Motor neuron (in vitro differentiated cells): ENCODE measurements at regions not wholly inside any gene's neighbourhood (a gene's known extent, or its start where the extent isn't known, plus 50 kb on each side); places are given as distances from the start of the nearest gene placed in this dataset.

ENCODE experiments used
- ATAC-seq, 8 experiments: fragments of 200-7000 bp; cut with Tn5 transposase; replicated peaks in 6 of 8; 2 replicates each; pipeline ENCODE4 v1.8.0; 2021; ENCODE audit warnings: mild to moderate bottlenecking in 8 of 8, moderate library complexity in 8 of 8
- H3K27ac ChIP-seq, 2 donors: fragments of 250-450 bp; sonication (Bioruptor Pico); 2 replicates each; pipeline ENCODE4 v1.9.0; 2021; ENCODE audit warnings: antibody characterized with exemption in 2 of 2, mild to moderate bottlenecking in 2 of 2, moderate library complexity in 1 of 2
- H3K4me1 ChIP-seq, 2 donors: fragments of 250-450 bp; sonication (Bioruptor Pico); replicated peaks in 1 of 2; 2 replicates each; pipeline ENCODE4 v1.6.1; 2021; ENCODE audit warnings: antibody characterized with exemption in 2 of 2, mild to moderate bottlenecking in 2 of 2, moderate library complexity in 1 of 2
- H3K4me3 ChIP-seq, 5 donors: fragments of 250-450 bp; sonication (Bioruptor Pico); 2 replicates each; pipeline ENCODE4 v1.9.0; 2021; ENCODE audit warnings: antibody characterized with exemption in 5 of 5, mild to moderate bottlenecking in 5 of 5, moderate library complexity in 4 of 5
- WGBS, 10 experiments: fragments of 450-650 bp; shearing (Covaris generic); methylation state at CpG; one replicate each; pipeline ENCODE4 v1.0.0; 2022; 5-methylcytosine and 5-hydroxymethylcytosine counted together
- in situ Hi-C, 9 experiments: fragments of 400-800 bp; cut with MboI; loops; one replicate each; pipeline ENCODE4 v1.15.0; 2021; ENCODE audit warnings: low sequenced_read_pairs in 9 of 9, low pct_unique_long_range_greater_than_20kb in 2 of 9; ENCODE audit not compliant: unreplicated experiment in 9 of 9

GRCh38 chr18:56414357-56414756 is 224.0 kb downstream of the TXNL1 start:
- ATAC-seq: peak in 3 of 8 experiments; percentile 21 to 64 (median 24)
- Histone ChIP-seq H3K4me1 (peaks cover 0 to 3% of the 10 kb centered on the region in 2 donors), H3K27ac (no peak overlapping the region), H3K4me3 (no peak overlapping the region)
- 80 to 90% (median 90%) methylated on average over 1 to 2 of the region's 2 CpGs; no CpG with 5 or more reads in 7 of the 10 experiments for WGBS, 10 experiments
- in situ Hi-C loops: no loop called here

DNA sequence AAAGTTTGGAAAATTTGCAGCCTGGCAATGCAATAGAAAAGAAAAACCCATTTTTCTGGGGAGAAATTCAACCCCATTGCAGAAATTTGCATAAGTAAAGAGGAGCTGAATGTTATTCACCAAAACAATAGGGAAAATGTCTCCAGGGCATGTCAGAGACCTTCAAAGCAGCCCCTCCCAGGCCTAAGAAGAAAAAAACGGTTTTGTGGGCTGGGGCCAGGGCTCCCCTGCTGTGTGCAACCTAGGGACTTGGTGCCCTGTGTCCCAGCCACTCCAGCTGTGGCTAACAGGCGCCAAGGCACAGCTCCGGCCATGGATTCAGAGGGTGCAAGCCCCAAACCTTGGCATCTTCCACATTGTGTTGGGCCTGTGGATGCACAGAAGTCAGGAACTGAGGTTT is 224.5 kb downstream of the TXNL1 start:
- H3K27ac ChIP-seq: no peak overlapping the region
- H3K4me3 ChIP-seq: no peak overlapping the region
- ATAC-seq: peak in 4 of 8 experiments; percentile 49 to 74 (median 62)
- in situ Hi-C loops: no loop called here
- WGBS, 10 experiments: 10 to 55% (median 17%) methylated on average over 1 to 3 of the region's 3 CpGs; no CpG with 5 or more reads in 7 of the 10 experiments
- peaks cover 0 to 3% of the 10 kb centered on the region in 2 donors for H3K4me1 ChIP-seq

DNA sequence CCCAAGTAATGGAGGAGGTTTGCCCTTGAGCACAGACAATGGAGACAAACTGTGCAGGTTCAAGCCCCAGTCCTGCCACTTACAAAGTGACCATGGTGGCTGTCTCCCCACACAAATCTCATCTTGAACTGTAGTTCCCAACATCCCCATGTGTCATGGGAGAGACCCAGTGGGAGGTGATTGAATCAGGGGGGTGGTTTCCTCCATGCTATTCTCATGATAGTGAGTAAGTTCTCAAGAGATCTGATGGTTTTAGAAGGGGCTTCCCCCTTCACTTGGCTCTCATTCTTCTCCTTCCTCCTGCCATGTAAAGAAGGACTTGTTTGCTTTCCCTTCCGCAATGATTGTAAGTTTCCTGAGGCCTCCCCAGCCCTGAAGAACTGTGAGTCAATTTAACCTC is 225.4 kb downstream of the TXNL1 start:
- H3K4me3 ChIP-seq: no peak overlapping the region
- H3K4me1 ChIP-seq: peaks cover 2 to 5% of the 10 kb centered on the region in 2 donors
- no peak for ATAC-seq
- whole genome bisulfite sequencing, 10 experiments: 88 to 100% (median 100%) methylated on average over 1 of the region's 1 CpG; no CpG with 5 or more reads in 5 of the 10 experiments
- in situ Hi-C loops: no loop called here
- no peak overlapping the region for H3K27ac ChIP-seq

DNA sequence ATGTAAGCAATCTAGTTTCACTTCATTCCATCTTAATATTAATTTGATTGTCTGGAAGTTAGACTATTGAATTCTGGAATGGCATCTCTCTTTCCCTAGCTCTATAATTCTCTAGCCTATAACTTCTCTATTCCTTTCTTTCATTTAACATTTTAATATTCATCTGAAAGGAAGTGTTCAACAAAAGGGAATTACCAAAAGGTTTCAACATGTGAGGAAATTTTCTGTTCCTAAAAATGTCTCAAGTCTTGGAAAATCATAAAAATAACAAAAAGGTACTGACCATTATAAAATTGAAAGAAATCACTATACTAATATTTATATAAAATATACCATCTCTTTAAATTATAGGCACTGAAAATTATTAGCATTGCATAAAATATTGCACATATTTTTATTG is 228.7 kb downstream of the TXNL1 start:
- H3K4me1 ChIP-seq: peaks cover 8 to 11% of the 10 kb centered on the region in 2 donors
- ATAC-seq: no peak
- no peak overlapping the region for H3K27ac ChIP-seq
- no peak overlapping the region for H3K4me3 ChIP-seq
- in situ Hi-C loops: no loop called here

DNA sequence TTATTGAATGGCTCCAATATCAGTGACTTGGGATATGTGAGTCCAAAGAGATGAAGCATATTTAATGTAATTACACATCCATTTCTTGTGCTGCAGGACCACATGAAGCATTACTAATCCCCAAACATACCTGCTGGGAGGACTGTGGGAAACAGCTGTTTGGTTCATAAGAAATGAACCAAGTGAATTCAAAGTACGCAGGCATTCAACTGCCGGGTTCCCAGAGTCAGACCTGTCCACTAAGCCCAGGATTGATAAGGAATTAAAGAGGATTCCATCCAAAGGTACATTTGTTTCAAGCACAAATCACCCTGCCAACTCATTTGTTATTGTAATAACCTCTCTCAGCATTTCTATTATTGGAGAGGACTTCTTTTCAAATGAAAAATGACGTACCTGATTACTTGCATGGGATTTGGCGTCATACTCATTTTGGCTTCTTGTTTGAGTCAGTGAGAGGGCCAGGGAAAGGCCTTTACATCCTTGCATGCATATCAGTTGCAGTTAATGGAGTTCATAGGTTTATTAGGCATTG is 230.7 kb downstream of the TXNL1 start:
- peak in 5 of 8 experiments; percentile 19 to 75 (median 59) for ATAC-seq
- Histone ChIP-seq H3K4me3 (no peak overlapping the region), H3K4me1 (peaks cover 8 to 9% of the 10 kb centered on the region in 2 donors), H3K27ac (no peak overlapping the region)
- 3 to 93% (median 37%) methylated on average over 1 to 4 of the region's 4 CpGs; no CpG with 5 or more reads in 1 of the 10 experiments for WGBS, 10 experiments
- in situ Hi-C loops: no loop called here

DNA sequence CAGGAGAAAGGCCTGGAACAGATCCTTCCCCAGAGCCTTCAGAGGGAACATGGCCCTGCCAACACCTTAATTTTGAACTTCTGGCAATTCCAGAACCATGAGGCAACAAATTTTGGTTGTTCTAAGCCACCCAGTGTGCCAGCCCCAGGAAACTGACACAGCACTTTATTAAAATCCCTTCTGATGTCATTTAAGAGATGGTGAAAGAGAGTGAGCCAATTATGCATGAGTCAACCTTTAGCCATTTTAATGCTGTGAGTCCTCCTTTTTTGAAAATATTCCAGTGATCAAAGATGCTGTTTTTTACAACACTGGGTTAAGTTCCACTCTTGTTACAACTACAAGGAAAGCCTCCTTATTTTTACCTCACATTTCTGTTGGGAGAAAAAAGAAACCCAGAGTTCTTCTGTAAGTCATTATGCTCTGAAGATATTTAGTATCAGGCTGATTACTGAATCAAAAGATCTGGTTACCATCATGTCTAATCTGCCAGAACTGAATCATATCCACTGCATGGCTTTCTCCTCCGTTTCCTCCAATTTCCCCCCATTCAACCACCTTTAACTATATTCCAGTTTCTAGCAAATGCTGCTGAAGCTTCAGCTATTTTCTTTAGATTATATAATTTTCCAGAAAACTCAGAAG is 235.4 kb downstream of the TXNL1 start:
- 14 to 100% (median 100%) methylated on average over 1 of the region's 1 CpG; no CpG with 5 or more reads in 2 of the 10 experiments for WGBS, 10 experiments
- in situ Hi-C loops: no loop called here

DNA sequence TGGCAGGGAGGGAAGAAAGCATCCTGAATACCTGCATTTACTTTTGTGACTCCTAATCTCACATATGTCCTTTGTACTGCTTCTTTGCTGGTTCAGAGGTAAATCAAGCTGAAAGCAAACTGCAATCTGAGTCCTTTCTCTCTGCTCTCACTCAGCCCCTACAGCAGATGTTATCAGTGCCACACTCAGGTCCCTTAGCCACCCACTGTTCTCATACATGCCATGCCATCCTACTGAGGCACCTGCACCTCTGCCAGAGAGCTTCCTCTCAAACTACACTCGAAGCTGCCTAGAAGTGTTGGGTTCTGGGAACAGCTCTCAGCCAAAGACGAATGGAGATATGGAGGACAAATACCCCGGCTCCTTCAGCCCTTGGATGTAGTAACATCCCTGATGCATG is 244.5 kb downstream of the TXNL1 start:
- ATAC-seq: no peak
- in situ Hi-C loops: no loop called here

More for the DNA sequence above, 235.4 kb downstream of the TXNL1 start:
- Histone ChIP-seq H3K4me1 (peaks cover 6 to 11% of the 10 kb centered on the region in 2 donors), H3K27ac (no peak overlapping the region), H3K4me3 (no peak overlapping the region)
- peak in 2 of 8 experiments; percentile 100 for ATAC-seq

GRCh38 chr18:56391931-56392590 is 246.3 kb downstream of the TXNL1 start:
- H3K27ac ChIP-seq: no peak overlapping the region
- H3K4me1 ChIP-seq: peaks cover 3 to 8% of the 10 kb centered on the region in 2 donors
- H3K4me3 ChIP-seq: no peak overlapping the region
- 19 to 100% (median 75%) methylated on average over 2 to 3 of the region's 3 CpGs for WGBS, 10 experiments
- peak in 1 of 8 experiments; percentile 21 for ATAC-seq
- in situ Hi-C loops: no loop called here

More for the DNA sequence above, 244.5 kb downstream of the TXNL1 start:
- Histone ChIP-seq H3K27ac (no peak overlapping the region), H3K4me1 (peaks cover 3 to 8% of the 10 kb centered on the region in 2 donors), H3K4me3 (no peak overlapping the region)
- 40 to 100% (median 100%) methylated on average over 1 to 2 of the region's 3 CpGs; no CpG with 5 or more reads in 5 of the 10 experiments for WGBS, 10 experiments

DNA sequence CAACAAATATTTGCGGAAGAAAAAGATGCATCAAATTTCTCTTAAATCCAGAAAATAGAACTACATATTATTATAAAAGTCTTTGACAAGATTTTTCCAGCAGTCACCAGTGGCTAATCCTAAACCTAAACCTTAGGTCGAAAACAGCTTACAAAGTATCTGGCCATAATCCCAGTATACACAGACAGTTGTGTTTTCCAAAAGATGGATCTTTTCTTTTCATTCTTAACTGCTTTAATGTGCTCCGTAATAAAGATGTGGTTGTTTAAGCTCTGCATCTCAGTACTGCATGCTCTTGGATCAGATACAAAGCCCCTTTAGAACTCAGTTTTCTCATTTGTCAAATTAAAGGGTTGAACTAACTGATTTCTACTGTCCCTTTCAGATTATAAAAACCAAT is 247.8 kb downstream of the TXNL1 start:
- in situ Hi-C loops: no loop called here
- peaks cover 3 to 8% of the 10 kb centered on the region in 2 donors for H3K4me1 ChIP-seq
- H3K4me3 ChIP-seq: no peak overlapping the region
- ATAC-seq: no peak
- 63 to 95% (median 87%) methylated on average over 1 to 3 of the region's 3 CpGs for WGBS, 10 experiments
- H3K27ac ChIP-seq: no peak overlapping the region

DNA sequence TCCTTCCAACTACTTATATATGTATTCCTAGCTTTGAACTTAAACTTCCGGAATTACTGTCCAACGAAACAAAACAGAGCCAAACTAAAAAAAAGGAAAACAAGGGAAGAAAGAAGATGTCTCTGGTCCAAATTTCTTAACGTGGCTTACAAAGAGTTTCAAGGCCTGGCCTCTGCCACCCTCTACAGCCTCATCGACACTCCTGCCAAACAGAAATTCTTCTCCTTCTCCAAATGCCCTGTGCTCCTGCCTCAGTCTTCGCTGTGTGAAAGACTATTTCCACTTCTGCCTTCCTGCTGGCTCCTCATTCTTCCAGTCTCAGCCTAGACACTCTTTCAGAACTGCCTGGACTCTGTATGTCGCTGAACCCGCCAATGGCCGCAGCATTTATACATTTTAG is 249.2 kb downstream of the TXNL1 start:
- no peak overlapping the region for H3K4me3 ChIP-seq
- no peak for ATAC-seq
- no peak overlapping the region for H3K27ac ChIP-seq
- peaks cover 3 to 8% of the 10 kb centered on the region in 2 donors for H3K4me1 ChIP-seq
- in situ Hi-C loops: no loop called here
- WGBS, 10 experiments: 80 to 100% (median 88%) methylated on average over 1 to 8 of the region's 8 CpGs; no CpG with 5 or more reads in 3 of the 10 experiments

- H3K4me1 ChIP-seq: peaks cover 3 to 8% of the 10 kb centered on the region in 2 donors
- 50 to 100% (median 99%) methylated on average over 2 to 5 of the region's 5 CpGs; no CpG with 5 or more reads in 1 of the 10 experiments for WGBS, 10 experiments
- no peak overlapping the region for H3K4me3 ChIP-seq
- no peak overlapping the region for H3K27ac ChIP-seq
- no peak for ATAC-seq
- in situ Hi-C loops: no loop called here
These were observed 249.8 kb downstream of the TXNL1 start for GRCh38 chr18:56388571-56388970.

GRCh38 chr18:56386856-56387255 is 251.5 kb downstream of the TXNL1 start:
- ATAC-seq: no peak
- H3K4me3 ChIP-seq: no peak overlapping the region
- H3K4me1 ChIP-seq: peaks cover 3% of the 10 kb centered on the region in 2 donors
- no peak overlapping the region for H3K27ac ChIP-seq
- in situ Hi-C loops: no loop called here

DNA sequence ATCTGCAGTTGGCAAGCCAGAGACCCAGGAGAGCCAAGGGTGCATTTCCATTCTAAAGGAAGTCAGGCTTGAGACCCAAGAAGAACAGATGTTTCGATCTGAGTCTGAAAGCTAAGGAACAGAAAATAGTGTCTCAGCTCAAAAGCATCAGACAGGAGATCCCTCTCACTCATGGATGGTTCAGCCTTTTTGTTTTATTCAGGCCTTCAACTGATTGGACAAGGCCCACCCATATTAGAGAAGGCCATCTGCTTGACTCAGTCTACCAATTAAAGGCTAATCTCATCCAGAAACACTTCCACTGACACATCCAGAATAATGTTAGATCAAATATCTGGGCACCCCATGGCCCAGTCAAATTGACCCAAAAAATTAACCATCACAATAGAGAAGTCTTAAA is 255.0 kb downstream of the TXNL1 start:
- H3K4me1 ChIP-seq: no peaks in the 10 kb centered on the region
- H3K27ac ChIP-seq: no peak overlapping the region
- in situ Hi-C loops: no loop called here
- 40 to 100% (median 100%) methylated on average over 1 of the region's 1 CpG; no CpG with 5 or more reads in 4 of the 10 experiments for WGBS, 10 experiments
- no peak for ATAC-seq
- no peak overlapping the region for H3K4me3 ChIP-seq
